K562 (cell line): ENCODE measurements at regions not wholly inside any gene's neighbourhood (a gene's known extent, or its start where the extent isn't known, plus 50 kb on each side); places are given as distances from the start of the nearest gene placed in this dataset.

Experiments used
- ATAC-seq: fragments of 200-7000 bp; cut with Tn5 transposase; 3 replicates; pipeline ENCODE4 v1.9.1; 2020; ENCODE audit warnings: moderate library complexity
- BruUV-seq: library from RNA; stranded (reverse); fragments of 400-500 nt; replicated peaks from 2 replicates; lab custom pipeline; 2021; lab: Mats Ljungman, UMichigan
- CTCF ChIA-PET: fragments of 300-600 bp; formaldehyde crosslinking; extraction: SDS; loops from one replicate; lab custom pipeline; 2021; ENCODE audit warnings: low intra/inter-chr PET ratio; lab: Yijun Ruan, JAX
- POLR2A ChIA-PET: fragments of 300-600, 350-650 bp; sonication (Branson Sonifier 250); formaldehyde crosslinking; extraction: SDS; loops from one replicate; lab custom pipeline; 2021; ENCODE audit warnings: antibody characterized with exemption, inconsistent platforms; lab: Yijun Ruan, JAX
- DNase-seq, 4 experiments: peaks; one replicate each; pipeline versions ENCODE4 v3.0.0 to v3.0.0-alpha.2; 2011 to 2018; ENCODE audit warnings: low spot score in 3 of 4, mixed read lengths in 3 of 4; ENCODE audit errors: extremely low read depth in 1 of 4
- FAIRE-seq: peaks from 2 replicates; lab custom pipeline; 2011; peaks lifted over from hg19 to GRCh38; lab: Jason Lieb, UNC
- H2AFZ ChIP-seq: 2 replicates; pipeline ENCODE4 v1.6.0; 2011; ENCODE audit warnings: low read depth, low read length, control low read depth, inconsistent platforms
- H3K27ac ChIP-seq: fragments of 200-600 bp; 3 replicates; pipeline ENCODE4 v1.8.0; 2011; ENCODE audit warnings: low read depth, mild to moderate bottlenecking, control low read depth, inconsistent platforms, low read length, moderate library complexity, mixed read lengths; ENCODE audit errors: extremely low read depth
- H3K27me3 ChIP-seq, 2 experiments: fragments of 300-600 bp in 1 of 2; 2 replicates in 1 of 2; 3 replicates in 1 of 2; pipeline versions ENCODE4 v1.6.0 to v1.8.0; 2011; ENCODE audit warnings: inconsistent platforms in 2 of 2, low read length in 2 of 2, mild to moderate bottlenecking in 1 of 2, mixed read lengths in 1 of 2, moderate library complexity in 1 of 2; ENCODE audit not compliant: control insufficient read depth in 2 of 2, insufficient read depth in 2 of 2
- H3K36me3 ChIP-seq: fragments of 300-600 bp; 3 replicates; pipeline ENCODE4 v1.8.0; 2011; ENCODE audit warnings: mild to moderate bottlenecking, low read length, inconsistent platforms; ENCODE audit not compliant: control insufficient read depth, insufficient read depth
- H3K4me1 ChIP-seq, 2 experiments: fragments of 200-600 bp in 1 of 2; replicated peaks in 1 of 2; 2 replicates in 1 of 2; 3 replicates in 1 of 2; pipeline versions ENCODE4 v1.5.1 to v1.8.0; 2011; ENCODE audit warnings: inconsistent platforms in 2 of 2, low read length in 2 of 2, mild to moderate bottlenecking in 1 of 2, mixed read lengths in 1 of 2, moderate library complexity in 1 of 2; ENCODE audit not compliant: control insufficient read depth in 2 of 2, insufficient read depth in 2 of 2
- H3K4me2 ChIP-seq: 2 replicates; pipeline ENCODE4 v1.6.1; 2011; ENCODE audit warnings: low read length, control low read depth, inconsistent platforms, mixed read lengths; ENCODE audit not compliant: insufficient read depth
- H3K4me3 ChIP-seq: fragments of 200-600 bp; sonication (generic), shearing (Covaris generic); 2 replicates; pipeline ENCODE4 v1.5.1; 2016; ENCODE audit warnings: control low read depth, inconsistent platforms
- H3K79me2 ChIP-seq: fragments of 200-600 bp; 3 replicates; pipeline ENCODE4 v1.8.0; 2011; ENCODE audit warnings: low read length, inconsistent platforms; ENCODE audit not compliant: control insufficient read depth, insufficient read depth
- H3K9ac ChIP-seq, 2 experiments: 2 replicates each; pipeline versions ENCODE4 v1.6.0 to v1.6.1; 2011; ENCODE audit warnings: low read depth in 2 of 2, low read length in 2 of 2, control low read depth in 1 of 2, inconsistent platforms in 1 of 2, mild to moderate bottlenecking in 1 of 2, mixed read lengths in 1 of 2; ENCODE audit not compliant: insufficient read depth in 1 of 2
- H3K9me1 ChIP-seq: one replicate; pipeline ENCODE4 v1.6.0; 2011; ENCODE audit warnings: inconsistent platforms, mild to moderate bottlenecking, low read length, moderate library complexity; ENCODE audit not compliant: control insufficient read depth, insufficient read depth
- H3K9me3 ChIP-seq: replicated peaks from 2 replicates; pipeline ENCODE4 v1.5.1; 2011; ENCODE audit warnings: low read depth, low read length, inconsistent platforms; ENCODE audit not compliant: control insufficient read depth, insufficient read depth
- H4K20me1 ChIP-seq: replicated peaks from 2 replicates; pipeline ENCODE4 v1.6.1; 2011; ENCODE audit warnings: low read length, inconsistent platforms, mixed read lengths; ENCODE audit not compliant: control insufficient read depth, insufficient read depth
- KHSRP ChIP-seq: fragments of 450-650 bp; IDR thresholded peaks from 2 replicates; pipeline ENCODE4 v1.6.1; 2017
- MTA2 ChIP-seq: fragments of 450-650 bp; IDR thresholded peaks from 2 replicates; pipeline ENCODE4 v1.6.1; 2016; ENCODE audit warnings: low read depth
- whole genome bisulfite sequencing: fragments of 100-300 bp; shearing (Covaris generic); methylation state at CpG from one replicate; pipeline ENCODE4 v1.1.6; 2016; ENCODE audit warnings: low coverage, mixed read lengths; ENCODE audit not compliant: insufficient coverage; ENCODE audit errors: missing lambda C conversion rate; 5-methylcytosine and 5-hydroxymethylcytosine counted together
- in situ Hi-C: fragments of 300-500 bp; cut with MboI; formaldehyde crosslinking; loops from 4 replicates; pipeline ENCODE4 v1.15.0; 2018; ENCODE audit warnings: inconsistent platforms, mixed read lengths
- intact Hi-C: fragments of 100-400 bp; cut with micrococcal nuclease; formaldehyde crosslinking; loops from 2 replicates; pipeline ENCODE4 v1.14.2; 2022
- TF ChIP-seq, protein P1 (sequence below): fragments of 450-650 bp; IDR thresholded peaks from 2 replicates; pipeline ENCODE4 v1.6.1; 2016; ENCODE audit warnings: mild to moderate bottlenecking, moderate library complexity
- TF ChIP-seq, protein P2 (sequence below): fragments of 450-650 bp; IDR thresholded peaks from 2 replicates; pipeline ENCODE4 v1.6.1; 2016; ENCODE audit warnings: borderline replicate concordance

DNA sequence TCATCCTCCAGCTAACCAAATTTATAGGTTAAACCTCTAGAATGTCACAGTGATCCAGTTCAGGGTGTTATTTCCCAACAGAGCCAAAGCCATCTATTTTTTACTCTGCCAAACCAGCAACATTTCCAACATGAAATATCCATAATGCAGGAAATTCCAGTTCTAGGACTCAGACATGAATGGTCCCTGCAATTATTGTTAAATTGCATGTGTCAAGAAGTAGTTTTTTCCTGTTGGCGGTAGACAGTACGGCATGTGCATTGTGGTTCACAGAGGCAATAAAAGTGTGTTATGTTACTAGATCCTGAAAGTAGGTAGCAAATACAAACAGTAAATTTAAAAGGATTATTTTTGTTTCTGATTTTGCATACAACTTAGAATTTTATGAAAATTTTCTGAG lies 215.7 kb upstream of the THBS1 start:
- H3K4me3 ChIP-seq: no peak overlapping the region
- in situ Hi-C loops (no loop called here), intact Hi-C loops (loop anchor here (5.0 kb wide), 1 partner anchor 48 kb away; no protein-coding TSS in a partner anchor)
- DNase-seq (no peak), FAIRE-seq (no peak), ATAC-seq (no peak)
- H3K4me2 ChIP-seq: no peak overlapping the region
- H3K79me2 ChIP-seq: no peaks in the 10 kb centered on the region
- no peak overlapping the region for H2AFZ ChIP-seq
- no peaks in the 10 kb centered on the region for H4K20me1 ChIP-seq
- H3K36me3 ChIP-seq: no peaks in the 10 kb centered on the region
- H3K27me3 ChIP-seq: no peaks in the 10 kb centered on the region
- H3K9ac ChIP-seq: no peak overlapping the region
- ChIA-PET CTCF (no interaction called here), POLR2A (interaction anchor here (1.0 kb wide), 1 partner anchor 25 kb away, joined by 3 read pairs; no protein-coding TSS in a partner anchor)
- H3K4me1 ChIP-seq: no peaks in the 10 kb centered on the region
- WGBS: 79% methylated on average over 2 of the region's 2 CpGs
- H3K9me1 ChIP-seq: no peaks in the 10 kb centered on the region
- no TSS peak for BruUV-seq
- H3K9me3 ChIP-seq: no peaks in the 10 kb centered on the region
- H3K27ac ChIP-seq: no peak overlapping the region
- TF ChIP-seq, protein P1, sequence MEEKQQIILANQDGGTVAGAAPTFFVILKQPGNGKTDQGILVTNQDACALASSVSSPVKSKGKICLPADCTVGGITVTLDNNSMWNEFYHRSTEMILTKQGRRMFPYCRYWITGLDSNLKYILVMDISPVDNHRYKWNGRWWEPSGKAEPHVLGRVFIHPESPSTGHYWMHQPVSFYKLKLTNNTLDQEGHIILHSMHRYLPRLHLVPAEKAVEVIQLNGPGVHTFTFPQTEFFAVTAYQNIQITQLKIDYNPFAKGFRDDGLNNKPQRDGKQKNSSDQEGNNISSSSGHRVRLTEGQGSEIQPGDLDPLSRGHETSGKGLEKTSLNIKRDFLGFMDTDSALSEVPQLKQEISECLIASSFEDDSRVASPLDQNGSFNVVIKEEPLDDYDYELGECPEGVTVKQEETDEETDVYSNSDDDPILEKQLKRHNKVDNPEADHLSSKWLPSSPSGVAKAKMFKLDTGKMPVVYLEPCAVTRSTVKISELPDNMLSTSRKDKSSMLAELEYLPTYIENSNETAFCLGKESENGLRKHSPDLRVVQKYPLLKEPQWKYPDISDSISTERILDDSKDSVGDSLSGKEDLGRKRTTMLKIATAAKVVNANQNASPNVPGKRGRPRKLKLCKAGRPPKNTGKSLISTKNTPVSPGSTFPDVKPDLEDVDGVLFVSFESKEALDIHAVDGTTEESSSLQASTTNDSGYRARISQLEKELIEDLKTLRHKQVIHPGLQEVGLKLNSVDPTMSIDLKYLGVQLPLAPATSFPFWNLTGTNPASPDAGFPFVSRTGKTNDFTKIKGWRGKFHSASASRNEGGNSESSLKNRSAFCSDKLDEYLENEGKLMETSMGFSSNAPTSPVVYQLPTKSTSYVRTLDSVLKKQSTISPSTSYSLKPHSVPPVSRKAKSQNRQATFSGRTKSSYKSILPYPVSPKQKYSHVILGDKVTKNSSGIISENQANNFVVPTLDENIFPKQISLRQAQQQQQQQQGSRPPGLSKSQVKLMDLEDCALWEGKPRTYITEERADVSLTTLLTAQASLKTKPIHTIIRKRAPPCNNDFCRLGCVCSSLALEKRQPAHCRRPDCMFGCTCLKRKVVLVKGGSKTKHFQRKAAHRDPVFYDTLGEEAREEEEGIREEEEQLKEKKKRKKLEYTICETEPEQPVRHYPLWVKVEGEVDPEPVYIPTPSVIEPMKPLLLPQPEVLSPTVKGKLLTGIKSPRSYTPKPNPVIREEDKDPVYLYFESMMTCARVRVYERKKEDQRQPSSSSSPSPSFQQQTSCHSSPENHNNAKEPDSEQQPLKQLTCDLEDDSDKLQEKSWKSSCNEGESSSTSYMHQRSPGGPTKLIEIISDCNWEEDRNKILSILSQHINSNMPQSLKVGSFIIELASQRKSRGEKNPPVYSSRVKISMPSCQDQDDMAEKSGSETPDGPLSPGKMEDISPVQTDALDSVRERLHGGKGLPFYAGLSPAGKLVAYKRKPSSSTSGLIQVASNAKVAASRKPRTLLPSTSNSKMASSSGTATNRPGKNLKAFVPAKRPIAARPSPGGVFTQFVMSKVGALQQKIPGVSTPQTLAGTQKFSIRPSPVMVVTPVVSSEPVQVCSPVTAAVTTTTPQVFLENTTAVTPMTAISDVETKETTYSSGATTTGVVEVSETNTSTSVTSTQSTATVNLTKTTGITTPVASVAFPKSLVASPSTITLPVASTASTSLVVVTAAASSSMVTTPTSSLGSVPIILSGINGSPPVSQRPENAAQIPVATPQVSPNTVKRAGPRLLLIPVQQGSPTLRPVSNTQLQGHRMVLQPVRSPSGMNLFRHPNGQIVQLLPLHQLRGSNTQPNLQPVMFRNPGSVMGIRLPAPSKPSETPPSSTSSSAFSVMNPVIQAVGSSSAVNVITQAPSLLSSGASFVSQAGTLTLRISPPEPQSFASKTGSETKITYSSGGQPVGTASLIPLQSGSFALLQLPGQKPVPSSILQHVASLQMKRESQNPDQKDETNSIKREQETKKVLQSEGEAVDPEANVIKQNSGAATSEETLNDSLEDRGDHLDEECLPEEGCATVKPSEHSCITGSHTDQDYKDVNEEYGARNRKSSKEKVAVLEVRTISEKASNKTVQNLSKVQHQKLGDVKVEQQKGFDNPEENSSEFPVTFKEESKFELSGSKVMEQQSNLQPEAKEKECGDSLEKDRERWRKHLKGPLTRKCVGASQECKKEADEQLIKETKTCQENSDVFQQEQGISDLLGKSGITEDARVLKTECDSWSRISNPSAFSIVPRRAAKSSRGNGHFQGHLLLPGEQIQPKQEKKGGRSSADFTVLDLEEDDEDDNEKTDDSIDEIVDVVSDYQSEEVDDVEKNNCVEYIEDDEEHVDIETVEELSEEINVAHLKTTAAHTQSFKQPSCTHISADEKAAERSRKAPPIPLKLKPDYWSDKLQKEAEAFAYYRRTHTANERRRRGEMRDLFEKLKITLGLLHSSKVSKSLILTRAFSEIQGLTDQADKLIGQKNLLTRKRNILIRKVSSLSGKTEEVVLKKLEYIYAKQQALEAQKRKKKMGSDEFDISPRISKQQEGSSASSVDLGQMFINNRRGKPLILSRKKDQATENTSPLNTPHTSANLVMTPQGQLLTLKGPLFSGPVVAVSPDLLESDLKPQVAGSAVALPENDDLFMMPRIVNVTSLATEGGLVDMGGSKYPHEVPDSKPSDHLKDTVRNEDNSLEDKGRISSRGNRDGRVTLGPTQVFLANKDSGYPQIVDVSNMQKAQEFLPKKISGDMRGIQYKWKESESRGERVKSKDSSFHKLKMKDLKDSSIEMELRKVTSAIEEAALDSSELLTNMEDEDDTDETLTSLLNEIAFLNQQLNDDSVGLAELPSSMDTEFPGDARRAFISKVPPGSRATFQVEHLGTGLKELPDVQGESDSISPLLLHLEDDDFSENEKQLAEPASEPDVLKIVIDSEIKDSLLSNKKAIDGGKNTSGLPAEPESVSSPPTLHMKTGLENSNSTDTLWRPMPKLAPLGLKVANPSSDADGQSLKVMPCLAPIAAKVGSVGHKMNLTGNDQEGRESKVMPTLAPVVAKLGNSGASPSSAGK: no peak
- TF ChIP-seq MTA2 (no peak), KHSRP (no peak)
- TF ChIP-seq, protein P2, sequence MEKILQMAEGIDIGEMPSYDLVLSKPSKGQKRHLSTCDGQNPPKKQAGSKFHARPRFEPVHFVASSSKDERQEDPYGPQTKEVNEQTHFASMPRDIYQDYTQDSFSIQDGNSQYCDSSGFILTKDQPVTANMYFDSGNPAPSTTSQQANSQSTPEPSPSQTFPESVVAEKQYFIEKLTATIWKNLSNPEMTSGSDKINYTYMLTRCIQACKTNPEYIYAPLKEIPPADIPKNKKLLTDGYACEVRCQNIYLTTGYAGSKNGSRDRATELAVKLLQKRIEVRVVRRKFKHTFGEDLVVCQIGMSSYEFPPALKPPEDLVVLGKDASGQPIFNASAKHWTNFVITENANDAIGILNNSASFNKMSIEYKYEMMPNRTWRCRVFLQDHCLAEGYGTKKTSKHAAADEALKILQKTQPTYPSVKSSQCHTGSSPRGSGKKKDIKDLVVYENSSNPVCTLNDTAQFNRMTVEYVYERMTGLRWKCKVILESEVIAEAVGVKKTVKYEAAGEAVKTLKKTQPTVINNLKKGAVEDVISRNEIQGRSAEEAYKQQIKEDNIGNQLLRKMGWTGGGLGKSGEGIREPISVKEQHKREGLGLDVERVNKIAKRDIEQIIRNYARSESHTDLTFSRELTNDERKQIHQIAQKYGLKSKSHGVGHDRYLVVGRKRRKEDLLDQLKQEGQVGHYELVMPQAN: no peak
